Neural crest cell (in vitro differentiated cells): ENCODE measurements at regions not wholly inside any gene's neighbourhood (a gene's known extent, or its start where the extent isn't known, plus 50 kb on each side); places are given as distances from the start of the nearest gene placed in this dataset.

ENCODE experiments used
- DNase-seq: peaks from one replicate; pipeline ENCODE4 v3.0.0; 2021; ENCODE audit warnings: low read depth, mixed read lengths, low spot score
- H3K27ac Mint-ChIP-seq: one replicate; pipeline ENCODE4 v1.8.0; 2021; ENCODE audit warnings: mild to moderate bottlenecking, mixed read lengths; ENCODE audit not compliant: unreplicated experiment
- H3K27me3 Mint-ChIP-seq: 2 replicates; pipeline ENCODE4 v1.8.0; 2021; ENCODE audit warnings: low read depth, mild to moderate bottlenecking, mixed read lengths
- H3K36me3 Mint-ChIP-seq: 2 replicates; pipeline ENCODE4 v1.8.0; 2021; ENCODE audit warnings: low read depth, mild to moderate bottlenecking, mixed read lengths
- H3K4me1 Mint-ChIP-seq: 2 replicates; pipeline ENCODE4 v1.8.0; 2021; ENCODE audit warnings: mixed read lengths
- H3K4me3 Mint-ChIP-seq: one replicate; pipeline ENCODE4 v1.8.0; 2021; ENCODE audit warnings: mild to moderate bottlenecking, mixed read lengths
- H3K9me3 Mint-ChIP-seq: 2 replicates; pipeline ENCODE4 v1.8.0; 2021; ENCODE audit warnings: mixed read lengths
- CTCF ChIP-seq: fragments of 200-600 bp; sonication (generic); conservative IDR thresholded peaks from 2 replicates; pipeline ENCODE4 v1.5.0; 2021; ENCODE audit warnings: antibody characterized with exemption, mild to moderate bottlenecking

DNA sequence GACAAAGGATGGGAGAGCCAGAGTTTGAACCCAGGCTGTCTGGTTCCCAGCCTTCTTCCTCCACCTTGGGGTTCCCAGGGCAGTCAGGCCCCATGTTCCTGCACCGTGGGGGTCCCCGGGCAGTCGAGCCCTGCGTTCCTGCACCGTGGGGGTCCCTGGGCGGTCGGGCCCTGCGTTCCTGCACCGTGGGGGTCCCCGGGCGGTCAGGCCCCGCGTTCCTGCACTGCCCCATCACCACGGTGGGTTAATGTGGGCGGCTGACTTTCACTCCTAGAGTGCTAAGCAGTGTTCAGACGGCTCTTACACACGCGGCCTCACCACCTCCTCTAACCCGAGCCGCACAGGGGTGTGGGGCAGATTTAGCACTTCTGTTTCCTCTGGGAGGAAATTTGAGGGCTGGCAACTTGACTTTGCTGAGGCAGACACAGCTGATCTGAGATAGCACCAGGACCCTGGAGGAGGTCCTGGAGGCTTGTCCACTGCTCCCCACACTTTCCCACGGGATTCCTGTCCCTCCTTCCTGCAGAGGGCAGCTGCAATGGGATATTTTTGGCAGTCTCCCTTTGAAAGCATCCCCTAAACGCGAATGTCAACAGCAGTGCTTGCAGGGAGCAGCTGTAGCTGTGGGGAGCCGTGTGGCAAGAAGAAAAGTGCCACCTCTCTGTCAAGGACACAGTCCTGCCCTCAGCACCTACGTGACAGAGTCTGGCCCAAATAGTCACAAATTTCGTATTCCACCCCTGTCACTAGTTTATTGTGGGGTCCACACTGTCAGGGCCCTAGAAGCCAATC is 239.4 kb downstream of the TEX29 start:
- DNase-seq: no peak
- TF ChIP-seq CTCF: no peak
- Mint-ChIP-seq H3K4me1 (peaks cover 9% of the 10 kb centered on the region), H3K4me3 (no peak overlapping the region), H3K9me3 (no peaks in the 10 kb centered on the region), H3K27ac (no peak overlapping the region), H3K27me3 (peaks cover 2% of the 10 kb centered on the region), H3K36me3 (no peaks in the 10 kb centered on the region)

DNA sequence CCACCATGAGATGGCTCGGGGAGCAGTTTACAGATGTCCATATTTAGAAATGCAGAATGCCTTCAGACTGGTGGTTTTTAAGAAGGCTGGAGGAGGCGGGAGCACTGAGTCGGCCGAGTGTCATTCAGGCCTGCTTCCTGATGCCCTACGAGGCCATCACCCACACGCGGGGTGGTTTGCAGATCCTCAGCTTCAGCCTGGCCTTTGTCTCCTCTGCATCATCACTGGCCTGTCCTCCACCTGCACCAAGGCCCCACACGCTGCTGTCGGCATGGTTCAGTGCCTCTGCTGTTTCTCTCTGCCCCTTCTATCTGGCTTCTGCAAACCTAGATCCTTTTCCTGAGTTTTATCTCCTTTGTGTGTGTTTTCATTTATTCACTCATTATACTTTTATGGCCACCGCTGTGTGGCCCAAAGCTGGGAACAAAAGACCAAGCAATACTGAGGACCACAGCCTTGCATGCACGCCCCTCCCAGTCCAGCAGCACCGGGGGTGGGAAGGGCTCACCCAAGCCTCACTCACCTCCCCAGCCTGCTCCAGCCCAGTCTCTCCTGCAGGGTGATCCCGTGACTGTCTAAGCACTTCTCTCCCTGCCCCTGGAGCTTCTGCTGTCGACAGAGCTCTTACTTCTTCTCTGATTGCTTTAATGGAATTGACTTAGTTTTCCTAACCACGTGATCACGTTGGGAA is 240.8 kb downstream of the TEX29 start:
- H3K27me3 Mint-ChIP-seq: peaks cover 2% of the 10 kb centered on the region
- peaks cover 9% of the 10 kb centered on the region for H3K4me1 Mint-ChIP-seq
- no peaks in the 10 kb centered on the region for H3K9me3 Mint-ChIP-seq
- DNase-seq: no peak
- H3K4me3 Mint-ChIP-seq: no peak overlapping the region
- no peak for TF ChIP-seq CTCF
- no peak overlapping the region for H3K27ac Mint-ChIP-seq
- H3K36me3 Mint-ChIP-seq: no peaks in the 10 kb centered on the region

GRCh38 chr13:111562716-111563115 is 242.3 kb downstream of the TEX29 start:
- Mint-ChIP-seq H3K27ac (no peak overlapping the region), H3K27me3 (peaks cover 2% of the 10 kb centered on the region), H3K36me3 (no peaks in the 10 kb centered on the region), H3K4me3 (no peak overlapping the region), H3K9me3 (peaks cover 1% of the 10 kb centered on the region), H3K4me1 (peaks cover 9% of the 10 kb centered on the region)
- no peak for TF ChIP-seq CTCF
- DNase-seq: no peak

GRCh38 chr13:111564606-111565005 is 244.2 kb downstream of the TEX29 start:
- no peak overlapping the region for H3K4me3 Mint-ChIP-seq
- no peaks in the 10 kb centered on the region for H3K27me3 Mint-ChIP-seq
- peaks cover 9% of the 10 kb centered on the region for H3K4me1 Mint-ChIP-seq
- no peak overlapping the region for H3K27ac Mint-ChIP-seq
- peaks cover 7% of the 10 kb centered on the region for H3K9me3 Mint-ChIP-seq
- no peak for DNase-seq
- no peak for TF ChIP-seq CTCF
- H3K36me3 Mint-ChIP-seq: peaks cover 4% of the 10 kb centered on the region

- Mint-ChIP-seq H3K27me3 (no peaks in the 10 kb centered on the region), H3K4me3 (no peak overlapping the region), H3K36me3 (peaks cover 4% of the 10 kb centered on the region), H3K4me1 (peaks cover 9% of the 10 kb centered on the region), H3K27ac (no peak overlapping the region), H3K9me3 (peaks cover 7% of the 10 kb centered on the region)
- DNase-seq: no peak
- no peak for TF ChIP-seq CTCF
These were observed 245.0 kb downstream of the TEX29 start for GRCh38 chr13:111565400-111565799.
